Caco-2 (cell line): ENCODE measurements at regions not wholly inside any gene's neighbourhood (a gene's known extent, or its start where the extent isn't known, plus 50 kb on each side); places are given as distances from the start of the nearest gene placed in this dataset.

Experiments used
- BruUV-seq: library from RNA; stranded (reverse); fragments of 400-500 nt; replicated peaks from 2 replicates; lab custom pipeline; 2021; lab: Mats Ljungman, UMichigan
- CTCF ChIA-PET: fragments of 300-600 bp; sonication (Branson Sonifier 250); formaldehyde crosslinking; loops from one replicate; lab custom pipeline; 2022; ENCODE audit warnings: antibody characterized with exemption; lab: Charles Lee
- POLR2A ChIA-PET: fragments of 300-600 bp; sonication (Branson Sonifier 250); formaldehyde crosslinking; loops from one replicate; lab custom pipeline; 2022; ENCODE audit warnings: antibody characterized with exemption; lab: Charles Lee
- DNase-seq, 2 experiments: peaks; one replicate each; pipeline versions ENCODE4 v3.0.0 to v3.0.0-alpha.2; 2020 to 2022
- H3K27me3 ChIP-seq: replicated peaks from 2 replicates; pipeline ENCODE4 v1.6.0; 2011; ENCODE audit warnings: low read length; ENCODE audit not compliant: control insufficient read depth, insufficient read depth
- H3K36me3 ChIP-seq: 2 replicates; pipeline ENCODE4 v1.5.1; 2011; ENCODE audit warnings: low read length; ENCODE audit not compliant: control insufficient read depth, insufficient read depth
- H3K4me1 ChIP-seq: fragments of 250-450 bp; sonication (Bioruptor Pico); 2 replicates; pipeline ENCODE4 v1.5.1; 2020; ENCODE audit warnings: mild to moderate bottlenecking
- H3K4me3 ChIP-seq: 2 replicates; pipeline ENCODE4 v1.5.1; 2011; ENCODE audit warnings: low read depth, mild to moderate bottlenecking, control low read depth, low read length
- H3K9me3 ChIP-seq: fragments of 250-450 bp; sonication (Bioruptor Pico); 2 replicates; pipeline ENCODE4 v1.5.1; 2020; ENCODE audit warnings: mild to moderate bottlenecking, moderate library complexity
- H3K27ac Mint-ChIP-seq: one replicate; pipeline ENCODE4 v1.8.0; 2022; ENCODE audit warnings: mixed read lengths; ENCODE audit not compliant: unreplicated experiment
- H3K27me3 Mint-ChIP-seq: one replicate; pipeline ENCODE4 v1.8.0; 2022; ENCODE audit warnings: mixed read lengths; ENCODE audit not compliant: insufficient read depth, unreplicated experiment
- H3K36me3 Mint-ChIP-seq: one replicate; pipeline ENCODE4 v1.8.0; 2022; ENCODE audit warnings: mild to moderate bottlenecking, mixed read lengths; ENCODE audit not compliant: insufficient read depth, unreplicated experiment
- H3K4me1 Mint-ChIP-seq: one replicate; pipeline ENCODE4 v1.8.0; 2022; ENCODE audit warnings: low read depth, mixed read lengths; ENCODE audit not compliant: unreplicated experiment
- H3K4me3 Mint-ChIP-seq: one replicate; pipeline ENCODE4 v1.8.0; 2022; ENCODE audit warnings: mild to moderate bottlenecking, moderate library complexity, mixed read lengths; ENCODE audit not compliant: unreplicated experiment
- H3K9me3 Mint-ChIP-seq: one replicate; pipeline ENCODE4 v1.8.0; 2022; ENCODE audit warnings: mixed read lengths; ENCODE audit not compliant: unreplicated experiment
- intact Hi-C: fragments of 100-400 bp; cut with micrococcal nuclease; formaldehyde crosslinking; loops from one replicate; pipeline ENCODE4 v1.10.0; 2022; ENCODE audit not compliant: unreplicated experiment
- TF ChIP-seq, protein P1 (sequence below), 2 experiments: fragments of 200-600 bp in 1 of 2; IDR thresholded peaks; 1 replicate in 1 of 2; 2 replicates in 1 of 2; pipeline versions ENCODE4 v1.5.1 to v1.8.0; 2011 to 2022; ENCODE audit warnings: antibody characterized with exemption in 1 of 2, control low read depth in 1 of 2, inconsistent platforms in 1 of 2, low read depth in 1 of 2, low read length in 1 of 2, mild to moderate bottlenecking in 1 of 2, moderate library complexity in 1 of 2; ENCODE audit not compliant: insufficient read depth in 1 of 2, severe bottlenecking in 1 of 2, unreplicated experiment in 1 of 2

DNA sequence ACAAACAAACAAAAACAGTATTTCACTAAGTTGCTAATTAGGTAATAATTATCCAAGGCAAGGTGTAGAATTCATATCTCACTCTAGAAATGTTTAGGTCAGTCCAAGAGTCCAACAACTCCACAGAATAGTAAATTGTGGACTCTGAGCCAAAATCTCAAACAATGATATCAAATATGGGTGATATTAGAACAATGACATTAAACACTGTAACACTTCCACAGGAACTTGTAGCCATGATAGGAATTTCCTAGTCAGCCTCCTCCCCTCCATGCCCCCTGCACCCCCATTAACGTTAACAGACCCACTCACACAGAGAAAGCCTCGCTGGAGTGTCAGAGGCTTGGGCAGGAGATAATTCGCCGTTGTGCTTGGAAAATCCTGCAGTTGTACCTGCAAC is 305.0 kb upstream of the PIK3R1 start:
- peaks cover 9% of the 10 kb centered on the region; the same call in 1 of the 2 replicates for H3K4me1 ChIP-seq
- peaks cover 7% of the 10 kb centered on the region for H3K4me1 Mint-ChIP-seq
- no peaks in the 10 kb centered on the region for H3K27me3 ChIP-seq
- POLR2A ChIA-PET, result no interaction called here
- no peak for DNase-seq
- no peaks in the 10 kb centered on the region for H3K36me3 ChIP-seq
- H3K4me3 ChIP-seq, result no peak overlapping the region
- no TSS peak for BruUV-seq
- no peaks in the 10 kb centered on the region for H3K9me3 Mint-ChIP-seq
- no peaks in the 10 kb centered on the region for H3K27me3 Mint-ChIP-seq
- H3K9me3 ChIP-seq, result no peaks in the 10 kb centered on the region
- intact Hi-C loops, result no loop called here
- H3K27ac Mint-ChIP-seq, result no peak overlapping the region
- TF ChIP-seq, protein P1, sequence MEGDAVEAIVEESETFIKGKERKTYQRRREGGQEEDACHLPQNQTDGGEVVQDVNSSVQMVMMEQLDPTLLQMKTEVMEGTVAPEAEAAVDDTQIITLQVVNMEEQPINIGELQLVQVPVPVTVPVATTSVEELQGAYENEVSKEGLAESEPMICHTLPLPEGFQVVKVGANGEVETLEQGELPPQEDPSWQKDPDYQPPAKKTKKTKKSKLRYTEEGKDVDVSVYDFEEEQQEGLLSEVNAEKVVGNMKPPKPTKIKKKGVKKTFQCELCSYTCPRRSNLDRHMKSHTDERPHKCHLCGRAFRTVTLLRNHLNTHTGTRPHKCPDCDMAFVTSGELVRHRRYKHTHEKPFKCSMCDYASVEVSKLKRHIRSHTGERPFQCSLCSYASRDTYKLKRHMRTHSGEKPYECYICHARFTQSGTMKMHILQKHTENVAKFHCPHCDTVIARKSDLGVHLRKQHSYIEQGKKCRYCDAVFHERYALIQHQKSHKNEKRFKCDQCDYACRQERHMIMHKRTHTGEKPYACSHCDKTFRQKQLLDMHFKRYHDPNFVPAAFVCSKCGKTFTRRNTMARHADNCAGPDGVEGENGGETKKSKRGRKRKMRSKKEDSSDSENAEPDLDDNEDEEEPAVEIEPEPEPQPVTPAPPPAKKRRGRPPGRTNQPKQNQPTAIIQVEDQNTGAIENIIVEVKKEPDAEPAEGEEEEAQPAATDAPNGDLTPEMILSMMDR (IDR thresholded peaks at IDR 0.05; ENCODE audit: insufficient read depth in 1 of 2, low read depth in 1 of 2, low read length in 1 of 2, severe bottlenecking in 1 of 2, unreplicated experiment in 1 of 2), result no peak
- H3K4me3 Mint-ChIP-seq, result no peak overlapping the region
- CTCF ChIA-PET, result no interaction called here
- no peaks in the 10 kb centered on the region for H3K36me3 Mint-ChIP-seq

DNA sequence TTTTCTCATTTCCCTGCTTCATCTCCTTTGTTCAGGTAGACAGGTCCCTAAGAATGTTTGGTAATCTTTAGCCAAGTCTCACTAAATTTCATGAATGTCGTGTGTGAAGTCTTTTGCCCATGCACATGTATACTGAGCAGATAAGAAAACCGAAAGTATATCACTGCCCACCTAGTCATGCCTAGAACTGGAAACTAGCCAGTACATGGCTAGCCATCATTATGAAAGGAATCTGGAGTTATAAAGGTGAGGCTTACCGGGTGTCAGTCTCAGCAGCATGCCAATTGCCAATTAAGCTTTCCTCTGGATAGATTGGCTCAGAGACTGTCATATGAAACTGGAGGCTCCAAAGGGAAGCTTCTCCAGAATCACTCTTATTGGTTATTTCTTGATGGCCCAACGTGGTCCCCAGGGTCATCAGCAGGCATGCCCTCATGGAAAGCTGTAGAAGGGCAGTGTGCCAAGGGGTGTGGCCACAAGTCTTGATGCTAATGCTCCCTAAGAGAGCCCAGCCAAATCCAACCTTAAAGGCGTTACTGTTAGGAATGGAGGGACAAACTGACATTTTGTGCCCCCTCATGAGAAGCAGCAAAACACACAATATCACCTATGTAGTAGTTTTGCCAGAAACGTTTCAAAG is 307.3 kb upstream of the PIK3R1 start:
- H3K27ac Mint-ChIP-seq, result no peak overlapping the region
- no peaks in the 10 kb centered on the region for H3K36me3 ChIP-seq
- H3K36me3 Mint-ChIP-seq, result no peaks in the 10 kb centered on the region
- no peaks in the 10 kb centered on the region for H3K9me3 ChIP-seq
- ChIA-PET CTCF (no interaction called here), POLR2A (no interaction called here)
- intact Hi-C loops, result no loop called here
- TF ChIP-seq, protein P1 (IDR thresholded peaks at IDR 0.05; ENCODE audit: insufficient read depth in 1 of 2, low read depth in 1 of 2, low read length in 1 of 2, severe bottlenecking in 1 of 2, unreplicated experiment in 1 of 2), result no peak
- H3K4me1 ChIP-seq, result peaks cover 9% of the 10 kb centered on the region; the same call in 1 of the 2 replicates
- peaks cover 7% of the 10 kb centered on the region for H3K4me1 Mint-ChIP-seq
- H3K4me3 Mint-ChIP-seq, result no peak overlapping the region
- DNase-seq, result no peak
- H3K27me3 Mint-ChIP-seq, result no peaks in the 10 kb centered on the region
- H3K27me3 ChIP-seq, result no peaks in the 10 kb centered on the region
- H3K9me3 Mint-ChIP-seq, result no peaks in the 10 kb centered on the region
- BruUV-seq, result no TSS peak
- H3K4me3 ChIP-seq, result no peak overlapping the region

DNA sequence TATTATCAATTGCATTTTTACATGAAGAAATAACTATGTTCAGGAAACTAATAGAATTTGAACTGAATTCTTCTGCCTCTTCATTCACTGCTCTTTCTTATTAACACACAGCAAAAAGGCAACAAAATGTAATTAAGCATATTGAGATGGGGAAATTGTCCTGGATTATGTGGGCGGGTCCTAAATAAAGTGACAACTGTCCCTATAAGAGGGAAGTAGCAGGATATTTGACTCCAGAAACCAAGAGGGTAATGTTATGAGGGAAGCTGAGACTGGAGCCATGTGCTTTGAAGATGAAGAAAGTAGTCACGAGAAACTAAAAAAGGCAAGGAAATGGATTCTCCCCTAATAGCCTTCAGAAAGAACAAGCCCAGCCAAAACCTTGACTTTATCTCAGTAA is 311.2 kb upstream of the PIK3R1 start:
- no peak overlapping the region for H3K4me3 Mint-ChIP-seq
- no peaks in the 10 kb centered on the region for H3K36me3 Mint-ChIP-seq
- Histone ChIP-seq H3K36me3 (no peaks in the 10 kb centered on the region), H3K9me3 (no peaks in the 10 kb centered on the region), H3K27me3 (no peaks in the 10 kb centered on the region), H3K4me3 (no peak overlapping the region), H3K4me1 (no peaks in the 10 kb centered on the region)
- DNase-seq, result no peak
- ChIA-PET POLR2A (no interaction called here), CTCF (no interaction called here)
- no peaks in the 10 kb centered on the region for H3K9me3 Mint-ChIP-seq
- intact Hi-C loops, result no loop called here
- no peaks in the 10 kb centered on the region for H3K27me3 Mint-ChIP-seq
- TF ChIP-seq, protein P1 (IDR thresholded peaks at IDR 0.05; ENCODE audit: insufficient read depth in 1 of 2, low read depth in 1 of 2, low read length in 1 of 2, severe bottlenecking in 1 of 2, unreplicated experiment in 1 of 2), result no peak
- H3K4me1 Mint-ChIP-seq, result no peaks in the 10 kb centered on the region
- BruUV-seq, result no TSS peak
- H3K27ac Mint-ChIP-seq, result no peak overlapping the region
